ENCODE measurements at regions not wholly inside any gene's neighbourhood (a gene's known extent, or its start where the extent isn't known, plus 50 kb on each side); places are given as distances from the start of the nearest gene placed in this dataset.

- no peak for DNase-seq (ENCODE audit: low read depth)
These were observed 234.1 kb downstream of the BCL11B start for GRCh38 chr14:99037777-99038430.

- no peak for DNase-seq (ENCODE audit: low read depth)
These were observed 233.6 kb downstream of the BCL11B start for GRCh38 chr14:99038431-99038820.

GRCh38 chr14:99039331-99040041 lies 232.5 kb downstream of the BCL11B start:
- no peak for DNase-seq (ENCODE audit: low read depth)

- DNase-seq (ENCODE audit: low read depth) = no peak
These were observed 231.9 kb downstream of the BCL11B start for GRCh38 chr14:99040052-99040451.

- no peak for DNase-seq (ENCODE audit: low read depth)
These were observed 231.3 kb downstream of the BCL11B start for GRCh38 chr14:99040711-99041110.

GRCh38 chr14:99041141-99041819 lies 230.7 kb downstream of the BCL11B start:
- DNase-seq (ENCODE audit: low read depth) = no peak

GRCh38 chr14:99041820-99042174 lies 230.2 kb downstream of the BCL11B start:
- DNase-seq (ENCODE audit: low read depth) = no peak

GRCh38 chr14:99042381-99043266 lies 229.4 kb downstream of the BCL11B start:
- DNase-seq (ENCODE audit: low read depth) = no peak

- no peak for DNase-seq (ENCODE audit: low read depth)
These were observed 228.8 kb downstream of the BCL11B start for GRCh38 chr14:99043267-99043615.

GRCh38 chr14:99043756-99044155 lies 228.2 kb downstream of the BCL11B start:
- DNase-seq (ENCODE audit: low read depth) = no peak

- DNase-seq (ENCODE audit: low read depth) = no peak
These were observed 224.5 kb downstream of the BCL11B start for GRCh38 chr14:99047441-99048031.

- DNase-seq (ENCODE audit: low read depth) = no peak
These were observed 221.7 kb downstream of the BCL11B start for GRCh38 chr14:99050309-99050708.

GRCh38 chr14:99052467-99052866 lies 219.5 kb downstream of the BCL11B start:
- no peak for DNase-seq (ENCODE audit: low read depth)

GRCh38 chr14:99055019-99055418 lies 217.0 kb downstream of the BCL11B start:
- DNase-seq (ENCODE audit: low read depth) = no peak

- DNase-seq (ENCODE audit: low read depth) = no peak
These were observed 216.2 kb downstream of the BCL11B start for GRCh38 chr14:99055816-99056215.

GRCh38 chr14:99057576-99058083 lies 214.4 kb downstream of the BCL11B start:
- no peak for DNase-seq (ENCODE audit: low read depth)

GRCh38 chr14:99058542-99058941 lies 213.5 kb downstream of the BCL11B start:
- no peak for DNase-seq (ENCODE audit: low read depth)

GRCh38 chr14:99062216-99062615 lies 209.8 kb downstream of the BCL11B start:
- DNase-seq (ENCODE audit: low read depth) = no peak

GRCh38 chr14:99062772-99063418 lies 209.1 kb downstream of the BCL11B start:
- no peak for DNase-seq (ENCODE audit: low read depth)

GRCh38 chr14:99063620-99064225 lies 208.3 kb downstream of the BCL11B start:
- DNase-seq (ENCODE audit: low read depth) = no peak

Data from CMK (cell line).